Amniotic stem cell (primary cell): ENCODE measurements at regions not wholly inside any gene's neighbourhood (a gene's known extent, or its start where the extent isn't known, plus 50 kb on each side); places are given as distances from the start of the nearest gene placed in this dataset.

Experiments used
- DNase-seq: peaks from one replicate; lab custom pipeline; 2025; lab: John Stamatoyannopoulos, UW

DNA sequence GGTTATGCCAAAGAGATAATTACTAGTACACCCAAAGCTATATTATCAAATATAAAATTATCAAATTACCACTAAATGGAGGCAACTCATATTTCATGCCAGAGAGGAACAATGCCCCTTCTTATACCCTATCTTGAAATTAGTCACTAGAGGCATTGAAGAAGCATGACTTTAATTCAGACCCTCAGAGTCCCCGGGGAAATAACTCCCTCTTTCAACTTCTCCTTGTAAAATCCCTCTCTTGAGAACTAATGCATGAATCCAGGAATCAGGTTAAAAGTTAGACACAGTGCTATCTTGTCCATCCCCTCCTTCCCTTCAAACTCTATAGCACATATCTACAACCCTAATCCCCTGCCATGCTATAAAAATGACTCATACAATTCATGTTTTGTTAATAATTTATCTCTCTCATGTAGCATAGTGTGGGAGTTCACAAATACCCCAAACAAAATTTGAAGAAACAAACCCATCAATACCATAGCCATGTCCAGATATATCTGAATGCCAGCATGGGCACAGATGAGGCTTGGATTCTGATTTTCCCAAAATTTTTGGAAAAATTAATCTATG is 665.4 kb downstream of the KCNA4 start:
- no peak for DNase-seq

DNA sequence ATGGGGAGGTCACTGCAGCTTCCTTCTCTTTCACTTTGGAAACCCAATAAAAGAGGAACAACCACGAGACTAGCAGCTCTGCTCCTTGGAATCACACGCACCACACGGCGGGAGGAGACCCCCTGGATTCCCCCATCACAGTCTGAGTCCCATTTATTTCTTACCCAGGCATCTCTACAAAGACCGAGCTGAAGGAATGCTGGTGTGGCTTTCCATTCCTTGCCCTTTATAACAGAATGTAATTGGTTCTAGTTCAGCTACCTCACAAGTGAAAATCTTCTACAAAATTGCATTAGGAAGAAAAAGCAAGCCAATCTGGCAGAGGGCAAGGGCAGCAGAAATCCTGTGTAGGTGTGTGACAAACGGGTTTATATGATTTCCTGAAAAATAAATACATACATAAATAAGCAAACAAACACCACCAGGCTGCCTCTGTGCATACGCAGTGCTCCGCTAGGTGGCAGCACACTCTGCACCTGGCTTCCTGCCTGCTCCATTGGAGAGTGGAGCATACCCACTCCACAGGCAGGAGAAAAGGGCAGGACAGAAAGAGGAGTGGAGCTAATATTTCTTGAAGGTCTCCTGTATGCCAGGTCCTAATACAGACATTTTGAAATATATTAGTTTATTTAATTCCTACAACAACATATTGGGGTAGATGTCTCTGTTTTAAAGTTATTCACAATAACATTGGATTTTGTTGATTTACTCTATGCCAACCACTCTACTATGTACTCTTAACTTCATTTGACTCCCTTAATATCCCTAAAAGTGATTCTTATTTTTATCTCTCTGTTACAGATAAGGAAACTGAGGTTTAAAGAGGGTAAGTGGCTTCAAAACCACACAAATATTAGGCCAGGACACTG is 673.1 kb downstream of the KCNA4 start:
- DNase-seq, result no peak

DNA sequence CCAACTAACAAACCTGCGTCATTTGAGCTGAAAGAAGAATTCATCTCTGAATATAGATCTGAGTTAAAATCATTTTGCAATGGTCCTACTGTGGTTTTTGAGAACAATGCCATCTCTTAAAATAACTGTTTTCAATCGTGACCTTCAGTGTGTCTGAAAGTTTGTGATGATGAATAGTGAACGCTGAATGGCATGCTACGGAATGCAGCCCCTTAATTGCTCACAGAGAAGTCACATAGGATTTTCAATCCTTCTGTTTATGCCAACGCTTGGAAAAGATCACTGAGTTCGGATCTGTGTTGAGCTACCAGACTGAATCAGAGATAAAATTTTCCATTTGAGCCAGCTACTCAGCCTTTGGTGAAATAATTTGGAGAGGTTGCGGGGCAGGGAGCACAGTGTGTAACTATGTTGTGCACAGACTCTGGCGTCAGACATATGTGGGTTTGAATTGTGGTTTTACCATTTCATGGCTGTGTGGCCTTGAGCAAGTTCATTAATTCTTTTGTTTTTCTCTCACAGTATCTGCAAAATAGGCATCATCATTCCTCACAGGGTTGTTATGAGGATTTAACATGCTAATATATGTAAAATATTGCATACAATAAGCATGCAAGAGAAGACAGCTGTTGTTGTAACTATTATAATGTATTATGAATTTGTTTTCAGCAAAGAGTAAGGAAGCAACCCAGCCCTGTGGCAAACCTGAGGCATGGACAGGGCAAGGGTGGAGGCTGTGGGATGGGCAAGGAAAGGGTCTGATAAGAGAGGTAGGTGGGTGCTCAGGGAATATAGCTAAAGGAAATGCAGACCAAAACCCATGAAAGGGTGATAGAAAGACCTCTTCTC is 679.9 kb downstream of the KCNA4 start:
- no peak for DNase-seq

DNA sequence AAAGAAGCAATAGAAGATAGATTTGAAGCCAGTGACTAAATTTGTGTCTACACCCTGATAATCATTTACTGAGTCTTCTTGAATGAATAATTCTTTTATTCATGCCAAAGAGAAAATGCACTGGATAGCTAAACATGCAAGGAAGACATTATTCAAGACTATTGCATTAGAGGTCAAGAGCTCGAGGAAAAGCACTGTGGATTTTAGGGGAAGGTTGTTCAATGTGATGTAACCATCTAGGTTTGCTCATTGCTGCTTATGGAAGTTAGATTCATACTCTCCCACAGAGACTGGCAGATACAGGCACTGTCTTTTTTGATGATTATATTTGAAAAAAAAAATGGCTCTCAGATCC is 682.1 kb downstream of the KCNA4 start:
- no peak for DNase-seq

DNA sequence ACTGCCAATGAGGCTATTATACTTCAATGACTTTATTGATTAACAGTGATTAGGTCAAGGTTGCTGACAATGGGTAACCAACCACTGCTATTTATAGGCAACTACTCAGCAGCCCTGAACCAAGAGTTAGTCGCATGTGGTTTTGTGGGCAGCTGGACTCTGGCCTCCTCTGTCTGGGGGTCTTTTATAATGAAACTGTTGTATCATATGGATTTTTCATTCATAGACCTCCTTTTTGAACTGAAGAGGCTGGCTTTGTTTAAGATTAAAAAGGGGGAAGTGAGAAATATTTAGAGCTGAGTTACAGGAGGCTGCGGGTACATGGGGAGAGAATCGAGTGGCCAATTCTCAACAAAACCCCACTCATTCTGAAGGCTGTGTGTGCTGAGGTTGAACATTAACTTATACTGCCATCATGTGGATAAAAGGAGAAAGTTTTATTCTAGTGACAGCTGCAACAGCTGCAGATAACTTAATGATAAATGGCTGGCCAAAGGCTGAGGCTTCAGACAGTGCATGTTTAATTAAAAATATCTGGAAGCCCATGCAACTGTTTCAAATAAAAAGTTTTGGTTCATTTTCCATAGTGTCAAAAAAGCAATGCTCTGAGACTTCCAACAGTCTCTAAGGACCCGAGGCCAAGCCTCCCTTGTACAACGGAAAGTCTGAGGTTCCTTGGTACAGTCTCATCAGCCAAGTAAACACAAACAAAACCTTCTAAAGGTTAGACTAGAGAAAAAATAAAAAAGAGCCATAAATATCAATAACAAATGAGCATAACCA is 682.6 kb downstream of the KCNA4 start:
- DNase-seq, result no peak

DNA sequence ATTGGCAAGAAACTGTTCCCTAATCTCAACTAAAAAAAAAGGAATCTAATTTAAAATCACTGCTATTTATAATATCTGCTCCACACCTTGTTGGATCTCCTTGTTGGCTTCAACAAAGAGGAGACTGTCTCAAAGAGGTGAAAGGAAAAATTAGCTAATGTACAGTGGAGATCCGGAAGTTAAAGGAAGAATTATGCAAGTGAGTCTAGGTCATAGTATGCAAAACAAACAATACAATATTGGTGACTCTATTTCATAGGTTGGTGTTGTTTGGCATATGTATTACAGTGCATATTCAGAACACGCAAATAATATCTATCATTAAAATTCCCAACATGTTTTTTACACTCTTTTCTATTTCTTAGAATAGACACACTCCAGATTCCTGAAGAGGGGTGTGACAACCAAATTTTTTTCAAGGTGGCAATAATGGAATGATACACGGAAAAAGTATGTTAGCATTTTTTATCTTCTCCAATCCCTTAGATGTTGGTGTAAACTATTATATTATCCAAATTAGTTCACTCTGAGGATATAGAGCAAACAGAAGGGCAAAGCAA is 685.3 kb downstream of the KCNA4 start:
- DNase-seq, result no peak

DNA sequence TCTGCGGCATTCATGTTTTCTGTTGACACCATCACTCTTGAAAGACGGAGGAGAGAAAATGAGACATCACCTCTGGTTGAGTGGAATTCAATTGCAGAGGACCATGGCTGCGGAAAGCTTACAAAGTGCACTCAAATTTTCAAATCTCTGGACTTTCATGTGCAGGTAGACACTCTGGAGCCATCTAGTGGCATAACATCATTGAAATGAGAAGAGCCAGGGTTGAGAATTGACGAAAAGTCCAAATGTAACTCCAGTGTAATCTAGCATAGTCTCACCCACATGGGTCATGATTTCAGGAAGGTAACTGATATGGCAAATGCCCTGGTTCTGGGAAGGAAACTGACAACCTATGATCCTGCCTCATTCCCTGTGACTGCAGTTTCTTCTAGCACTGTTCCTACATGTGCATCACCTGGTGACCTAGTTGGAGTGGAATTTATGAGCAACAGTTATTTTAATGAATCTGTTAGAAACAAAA is 687.8 kb downstream of the KCNA4 start:
- peak; percentile 62 for DNase-seq

DNA sequence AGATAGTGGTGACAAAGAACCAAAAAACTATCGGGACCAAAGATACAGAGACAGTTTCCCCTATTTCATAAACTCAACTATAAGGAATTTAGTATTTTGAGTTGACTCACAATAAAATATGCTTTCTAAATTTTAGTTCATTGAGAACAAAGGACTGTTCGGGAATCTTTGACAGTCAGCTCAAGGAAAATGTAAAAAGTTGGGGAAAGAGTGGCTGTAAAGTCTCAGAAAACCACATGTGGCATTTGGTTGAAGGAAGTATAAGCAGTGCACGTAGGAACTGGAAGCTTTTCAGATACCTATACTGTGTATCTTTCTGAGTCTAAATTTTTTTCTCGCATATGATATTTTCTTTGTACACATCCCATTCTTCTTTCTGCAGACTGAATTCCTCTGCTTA is 688.9 kb downstream of the KCNA4 start:
- no peak for DNase-seq

DNA sequence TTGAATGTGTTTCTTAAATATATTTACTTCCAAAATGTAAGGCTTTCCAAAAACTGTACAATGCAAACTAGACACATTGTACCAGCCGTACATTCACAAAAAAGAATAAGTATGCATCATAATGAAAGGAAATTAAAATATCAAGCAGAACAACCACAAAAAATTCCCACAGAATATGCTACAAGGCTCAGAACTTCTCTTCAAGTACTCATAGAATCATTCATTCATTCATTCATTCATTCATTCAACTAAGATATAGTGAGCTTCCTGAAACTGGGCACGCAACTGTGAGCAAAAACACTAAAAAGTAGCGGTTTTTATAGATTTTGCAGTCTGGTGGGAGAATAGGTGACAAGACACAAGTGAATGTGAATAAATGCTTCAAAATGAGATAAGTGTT is 690.1 kb downstream of the KCNA4 start:
- no peak for DNase-seq

DNA sequence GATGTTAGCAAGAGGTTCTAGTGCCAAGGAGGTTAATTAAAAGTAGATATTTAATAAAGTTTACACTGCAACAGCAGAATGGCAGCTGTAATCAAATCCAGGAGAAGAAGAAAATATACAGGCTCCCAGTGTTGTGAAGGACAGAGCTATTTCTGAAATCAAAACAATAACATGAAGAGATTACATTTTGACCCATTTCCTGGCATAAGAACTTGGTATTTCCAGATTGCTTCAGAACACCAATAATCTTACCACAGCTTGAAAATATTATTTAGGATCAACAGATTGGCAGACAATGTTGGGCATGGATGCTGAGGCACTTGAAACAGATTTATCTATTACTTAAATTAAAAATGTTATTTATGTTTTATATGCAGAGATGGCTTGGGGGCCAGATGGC is 692.5 kb downstream of the KCNA4 start:
- DNase-seq, result no peak

DNA sequence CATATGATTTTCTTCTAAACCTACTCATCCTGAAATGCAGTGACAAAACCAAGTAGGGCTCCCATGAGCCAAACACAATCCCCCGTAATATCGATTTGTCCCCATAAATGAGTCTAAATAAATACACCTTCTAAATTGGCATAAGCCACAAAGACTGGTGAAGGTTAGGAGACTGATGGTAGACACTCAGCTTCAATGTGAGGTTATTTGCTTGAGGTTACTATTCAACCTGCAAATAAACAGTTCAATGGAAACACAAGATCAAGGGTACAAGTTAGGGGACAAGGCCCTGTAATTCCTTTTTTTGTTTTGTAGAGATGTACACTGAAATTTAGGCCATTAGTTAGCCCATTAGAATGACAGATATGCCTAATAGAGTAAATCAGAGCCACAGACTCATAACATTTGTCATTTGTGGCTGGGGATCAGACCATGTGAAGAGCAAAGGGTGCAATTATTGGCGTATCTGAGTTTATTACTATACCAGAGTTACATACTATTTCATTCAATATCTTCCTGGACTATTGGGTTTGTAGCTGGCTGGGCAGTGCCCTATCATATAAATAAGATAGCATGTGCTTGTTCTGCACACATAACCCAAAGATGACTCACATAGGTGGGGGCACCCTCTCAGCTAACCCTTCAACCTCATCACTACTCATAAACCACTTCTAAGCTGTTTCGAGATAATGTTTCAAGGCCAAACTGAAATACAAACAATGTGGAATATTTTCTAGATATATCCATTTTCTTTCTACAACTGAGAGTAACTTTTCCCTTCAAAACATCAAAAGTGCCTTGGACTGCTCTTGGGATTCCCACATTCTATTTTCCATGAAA is 695.3 kb downstream of the KCNA4 start:
- DNase-seq, result no peak

DNA sequence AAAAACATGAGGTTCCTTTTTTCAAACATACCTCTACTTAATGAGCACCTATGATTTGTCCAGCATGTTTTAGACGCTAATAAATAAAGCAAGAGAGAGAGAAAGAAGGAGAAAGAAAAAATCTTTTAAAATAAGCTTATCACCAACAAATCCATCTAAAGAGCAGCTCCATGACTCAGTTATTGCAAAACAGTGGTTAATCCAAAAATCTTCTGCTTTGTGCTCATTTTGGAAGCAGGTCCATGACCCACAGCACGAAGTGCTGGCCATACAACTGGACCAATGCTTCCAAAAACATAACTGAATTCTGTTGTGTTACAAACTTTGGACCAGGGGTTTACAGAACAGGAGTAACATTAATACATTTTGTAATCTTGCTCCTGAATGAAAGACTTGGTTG is 696.6 kb downstream of the KCNA4 start:
- no peak for DNase-seq

DNA sequence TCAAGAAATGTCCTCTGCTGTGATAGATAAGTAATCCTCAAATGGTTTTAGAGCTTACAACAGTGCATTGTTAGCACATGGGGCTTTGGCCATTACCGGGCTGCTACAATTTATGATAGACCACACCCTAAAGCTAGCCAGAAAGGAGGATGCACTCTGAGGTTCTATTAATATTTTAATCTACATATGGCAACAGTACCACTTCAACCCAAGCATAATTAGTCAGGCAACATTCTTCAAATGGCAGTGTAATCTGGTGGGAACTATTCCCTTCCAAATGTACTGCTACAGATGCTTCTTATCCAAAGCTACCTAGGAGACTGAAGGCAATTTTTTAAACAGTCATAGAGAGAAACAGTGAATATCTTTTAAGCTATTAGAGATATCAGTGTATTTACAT is 697.6 kb downstream of the KCNA4 start:
- no peak for DNase-seq

DNA sequence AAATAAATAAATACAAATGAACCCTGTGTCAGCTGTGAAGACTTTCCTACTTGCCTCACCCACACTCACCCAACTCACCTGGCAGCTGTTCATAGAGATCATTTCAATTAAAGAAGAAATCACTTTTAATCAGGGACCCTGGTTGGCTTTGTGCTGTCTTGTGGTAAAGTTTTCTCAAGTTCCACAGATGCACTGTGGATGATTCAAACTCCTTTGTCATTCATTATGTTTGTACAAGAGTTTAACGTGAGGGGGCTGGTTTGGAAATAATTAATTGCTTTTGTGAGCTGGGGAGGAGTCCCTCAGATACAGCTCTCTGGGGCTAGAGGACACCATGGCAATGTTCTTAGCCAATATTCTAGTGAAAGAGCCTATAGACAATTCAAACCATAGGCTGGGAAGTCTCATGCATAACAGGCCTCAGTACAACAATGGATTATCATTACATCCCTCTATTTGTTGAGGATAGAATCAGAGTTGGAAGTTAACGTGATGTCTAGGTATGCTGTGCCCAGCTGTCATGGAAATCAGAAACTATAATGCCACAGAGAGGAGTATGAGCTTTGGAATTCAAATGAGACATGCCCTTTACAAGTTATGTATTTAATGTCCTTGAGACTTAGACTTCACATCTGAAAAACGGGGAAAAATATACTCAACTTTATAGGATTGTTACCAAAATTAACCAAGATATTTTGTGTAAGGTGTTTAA is 698.5 kb downstream of the KCNA4 start:
- DNase-seq, result no peak

DNA sequence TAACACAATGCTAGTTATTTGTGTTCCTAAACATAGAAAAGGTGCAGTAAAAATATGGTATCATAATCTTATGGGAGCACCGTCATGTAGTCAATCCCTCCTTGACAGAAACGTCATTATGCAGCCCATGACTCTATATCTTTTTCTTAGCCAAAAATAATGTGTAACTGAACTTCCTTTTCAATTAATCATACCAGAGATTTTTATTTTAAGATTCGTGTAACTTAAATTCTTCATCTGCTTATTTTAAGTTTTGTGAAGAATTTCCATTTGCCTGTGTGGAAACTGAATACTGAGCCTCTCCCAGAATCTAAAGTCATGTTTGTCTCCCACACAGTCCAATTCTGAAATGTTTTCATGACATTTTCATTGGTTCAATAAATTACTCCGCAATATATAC is 699.1 kb downstream of the KCNA4 start:
- no peak for DNase-seq

DNA sequence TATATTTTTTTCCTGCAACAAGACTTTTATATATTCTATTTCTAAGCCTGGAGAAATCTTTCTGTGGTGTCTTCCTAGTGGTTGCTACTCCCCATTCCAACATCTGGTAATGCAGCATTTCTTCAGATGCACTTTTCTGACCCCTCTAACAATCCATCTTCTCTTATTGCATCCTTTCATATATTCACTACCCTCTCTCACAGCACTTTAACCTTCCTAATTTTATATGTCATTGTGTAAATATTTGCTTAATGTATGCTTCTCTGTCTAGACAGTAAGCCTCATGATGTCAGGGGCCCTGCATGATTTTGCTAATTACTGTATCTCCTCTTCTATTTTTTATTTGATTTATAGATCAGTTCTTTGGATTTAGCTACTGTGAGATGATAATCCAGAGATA is 701.6 kb downstream of the KCNA4 start:
- DNase-seq, result no peak

DNA sequence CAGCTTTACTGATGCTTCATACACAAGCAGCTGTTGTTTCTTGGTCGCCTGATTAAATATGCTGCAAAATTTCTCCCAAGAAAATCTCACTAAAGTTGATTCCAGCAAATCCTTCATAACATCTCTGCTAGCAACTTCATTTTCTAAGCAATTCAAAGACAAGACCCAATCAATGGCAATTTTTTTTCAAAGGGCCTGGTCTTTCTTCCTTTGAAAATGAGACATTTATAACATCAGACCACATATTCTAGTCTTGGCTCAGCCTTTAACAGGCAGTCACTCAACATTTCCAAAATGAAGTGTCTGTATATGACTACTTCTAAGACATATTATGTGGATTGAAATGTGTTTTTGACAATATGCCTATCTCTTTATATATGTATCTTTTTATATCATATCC is 702.6 kb downstream of the KCNA4 start:
- no peak for DNase-seq

DNA sequence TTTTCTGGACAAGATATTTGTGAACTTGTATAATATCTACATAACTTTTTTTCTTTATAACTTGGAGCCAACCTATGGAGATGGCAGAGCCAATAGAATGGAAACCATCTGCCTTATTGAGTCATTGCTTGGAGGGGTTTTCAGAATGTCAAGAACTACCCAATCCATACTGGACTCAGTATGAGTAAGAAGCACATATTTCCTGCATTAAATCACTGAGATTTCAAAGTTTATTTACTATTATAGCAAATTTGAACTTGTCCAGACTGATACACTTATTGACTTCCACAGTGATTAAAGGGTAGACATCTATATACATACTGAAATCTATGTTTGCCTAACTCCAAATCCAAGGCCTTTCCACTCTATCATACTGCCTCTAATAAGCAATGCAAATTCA is 704.0 kb downstream of the KCNA4 start:
- peak; percentile 60 for DNase-seq

DNA sequence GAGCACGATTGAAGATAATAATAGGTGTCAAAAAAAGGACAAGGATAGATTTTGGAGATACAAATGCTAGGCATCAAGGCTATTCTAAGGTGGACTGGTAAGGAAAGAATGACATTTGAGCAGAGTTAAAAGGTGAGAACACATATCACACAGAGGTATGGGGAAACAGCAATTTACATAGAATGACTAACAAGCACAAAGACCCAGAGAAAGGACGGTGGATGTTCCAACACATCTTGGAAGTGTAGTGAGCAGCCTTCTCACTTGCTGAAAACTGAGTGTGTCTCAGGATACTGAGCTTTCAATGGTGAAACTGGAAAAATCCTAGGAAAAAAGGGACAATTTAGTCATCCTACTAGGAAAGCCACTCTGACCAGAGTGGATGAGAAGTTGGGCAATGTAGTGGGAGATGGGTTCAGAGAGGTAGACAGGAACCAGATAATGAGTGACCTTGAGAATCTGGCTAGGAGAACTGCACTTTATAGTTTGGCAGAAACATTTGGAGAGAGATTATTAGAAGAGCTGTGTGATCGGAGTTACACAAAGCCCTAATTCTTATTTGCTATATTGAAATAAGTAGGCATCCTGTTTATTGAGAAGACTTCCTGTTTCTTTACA is 706.0 kb downstream of the KCNA4 start:
- DNase-seq, result no peak

DNA sequence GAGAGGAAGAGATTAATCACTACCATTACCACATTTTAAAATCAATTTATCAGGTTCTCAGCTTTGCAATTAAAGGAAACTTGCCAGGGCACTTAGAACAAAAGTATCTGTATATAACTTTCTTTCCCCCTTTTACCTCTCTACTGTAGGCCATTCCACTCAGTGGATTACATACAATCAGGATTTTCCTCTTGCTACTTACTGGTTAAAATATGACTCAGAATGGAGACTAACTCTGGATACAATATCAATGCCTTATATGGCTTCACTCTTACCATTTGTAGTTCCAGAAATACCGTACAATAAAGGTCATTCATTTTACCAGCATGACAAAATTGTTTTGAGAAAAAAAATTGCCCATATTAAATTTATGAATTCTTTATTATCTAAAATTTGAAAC is 706.8 kb downstream of the KCNA4 start:
- DNase-seq, result peak; percentile 49
